Left ventricle myocardium inferior (tissue), 1 donor: ENCODE measurements at regions not wholly inside any gene's neighbourhood (a gene's known extent, or its start where the extent isn't known, plus 50 kb on each side); places are given as distances from the start of the nearest gene placed in this dataset.

ENCODE experiments used
- DNase-seq: peaks from one replicate; pipeline ENCODE4 v3.0.0-alpha.2; 2020
- H3K27ac ChIP-seq: fragments of 200-600 bp; replicated peaks from 2 replicates; pipeline ENCODE4 v1.8.0; 2021
- H3K27me3 ChIP-seq: fragments of 200-600 bp; 2 replicates; pipeline ENCODE4 v1.8.0; 2021; ENCODE audit warnings: low read depth
- H3K36me3 ChIP-seq: fragments of 200-600 bp; 2 replicates; pipeline ENCODE4 v1.8.0; 2021
- H3K4me1 ChIP-seq: fragments of 200-600 bp; 2 replicates; pipeline ENCODE4 v1.8.0; 2021
- H3K4me3 ChIP-seq: fragments of 200-600 bp; 2 replicates; pipeline ENCODE4 v1.8.0; 2021; ENCODE audit warnings: mild to moderate bottlenecking, moderate library complexity
- H3K9me3 ChIP-seq: fragments of 200-600 bp; replicated peaks from 2 replicates; pipeline ENCODE4 v1.8.0; 2021
- intact Hi-C: fragments of 100-400 bp; cut with micrococcal nuclease; formaldehyde crosslinking; loops from one replicate; pipeline ENCODE4 v1.11.0; 2022
- TF ChIP-seq, protein P1 (sequence below): fragments of 200-600 bp; IDR thresholded peaks from 2 replicates; pipeline ENCODE4 v1.8.0; 2021; ENCODE audit warnings: antibody characterized with exemption, mild to moderate bottlenecking, borderline replicate concordance
- donor health status: DM: no; HTN: yes; CAD: no; lungs with severe emphysema.

DNA sequence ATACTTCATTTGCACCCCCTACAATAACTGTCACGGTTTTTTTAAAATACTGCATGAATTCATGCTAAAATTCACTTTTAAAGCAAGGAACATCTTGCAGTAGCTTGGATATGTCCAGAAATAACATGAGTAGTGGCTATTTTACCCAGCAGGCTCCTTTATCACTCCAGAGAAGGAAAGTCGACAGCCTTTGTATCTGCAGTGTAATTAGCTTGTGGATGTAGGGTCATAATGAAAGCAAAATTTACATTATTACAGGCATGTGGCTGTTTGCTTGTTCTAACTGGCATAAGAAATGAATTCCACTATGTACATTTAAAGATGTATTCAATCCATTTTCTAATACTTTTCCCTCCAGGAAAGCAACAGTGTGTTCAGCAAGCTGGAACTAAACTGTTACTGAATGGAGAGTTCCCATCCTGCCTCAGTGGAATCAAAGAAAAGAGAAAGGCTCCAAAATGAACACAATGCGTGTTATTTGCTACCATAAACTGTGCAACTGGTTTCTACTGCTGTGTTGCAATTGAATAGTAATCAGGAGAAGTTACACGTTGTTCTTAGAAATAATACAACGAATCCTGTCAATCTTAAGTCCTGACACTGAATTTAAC lies 321.2 kb upstream of the VRK2 start:
- no peak for DNase-seq
- H3K4me1 ChIP-seq = peaks cover 4% of the 10 kb centered on the region
- no peak overlapping the region for H3K27ac ChIP-seq
- H3K36me3 ChIP-seq = no peaks in the 10 kb centered on the region
- intact Hi-C loops = no loop called here
- H3K4me3 ChIP-seq = no peak overlapping the region
- no peaks in the 10 kb centered on the region for H3K9me3 ChIP-seq
- TF ChIP-seq, protein P1, sequence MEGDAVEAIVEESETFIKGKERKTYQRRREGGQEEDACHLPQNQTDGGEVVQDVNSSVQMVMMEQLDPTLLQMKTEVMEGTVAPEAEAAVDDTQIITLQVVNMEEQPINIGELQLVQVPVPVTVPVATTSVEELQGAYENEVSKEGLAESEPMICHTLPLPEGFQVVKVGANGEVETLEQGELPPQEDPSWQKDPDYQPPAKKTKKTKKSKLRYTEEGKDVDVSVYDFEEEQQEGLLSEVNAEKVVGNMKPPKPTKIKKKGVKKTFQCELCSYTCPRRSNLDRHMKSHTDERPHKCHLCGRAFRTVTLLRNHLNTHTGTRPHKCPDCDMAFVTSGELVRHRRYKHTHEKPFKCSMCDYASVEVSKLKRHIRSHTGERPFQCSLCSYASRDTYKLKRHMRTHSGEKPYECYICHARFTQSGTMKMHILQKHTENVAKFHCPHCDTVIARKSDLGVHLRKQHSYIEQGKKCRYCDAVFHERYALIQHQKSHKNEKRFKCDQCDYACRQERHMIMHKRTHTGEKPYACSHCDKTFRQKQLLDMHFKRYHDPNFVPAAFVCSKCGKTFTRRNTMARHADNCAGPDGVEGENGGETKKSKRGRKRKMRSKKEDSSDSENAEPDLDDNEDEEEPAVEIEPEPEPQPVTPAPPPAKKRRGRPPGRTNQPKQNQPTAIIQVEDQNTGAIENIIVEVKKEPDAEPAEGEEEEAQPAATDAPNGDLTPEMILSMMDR = no peak
- H3K27me3 ChIP-seq = no peaks in the 10 kb centered on the region

DNA sequence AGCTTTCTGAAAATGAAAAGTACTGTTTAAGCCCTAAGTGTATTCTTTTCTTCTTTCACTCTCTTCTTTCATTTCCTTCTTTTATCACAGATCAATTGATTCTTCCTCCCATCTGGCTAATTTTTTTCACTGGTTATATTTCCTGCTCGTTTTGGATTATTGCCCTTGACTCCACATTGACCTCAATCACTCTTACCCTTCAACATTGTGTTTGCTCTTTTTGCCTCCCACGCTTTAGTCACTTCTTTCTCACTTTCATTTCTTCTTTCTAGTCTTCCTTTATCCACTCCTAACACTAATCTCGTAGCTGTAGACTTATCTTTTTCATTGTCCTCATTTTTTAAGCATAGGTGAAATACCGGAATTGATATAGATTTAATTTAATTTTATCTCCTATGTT lies 320.3 kb upstream of the VRK2 start:
- H3K4me1 ChIP-seq = no peaks in the 10 kb centered on the region
- H3K4me3 ChIP-seq = no peak overlapping the region
- H3K36me3 ChIP-seq = no peaks in the 10 kb centered on the region
- no peaks in the 10 kb centered on the region for H3K27me3 ChIP-seq
- no peak overlapping the region for H3K27ac ChIP-seq
- intact Hi-C loops = no loop called here
- peaks cover 4% of the 10 kb centered on the region for H3K9me3 ChIP-seq
- DNase-seq = no peak
- TF ChIP-seq, protein P1 = no peak

DNA sequence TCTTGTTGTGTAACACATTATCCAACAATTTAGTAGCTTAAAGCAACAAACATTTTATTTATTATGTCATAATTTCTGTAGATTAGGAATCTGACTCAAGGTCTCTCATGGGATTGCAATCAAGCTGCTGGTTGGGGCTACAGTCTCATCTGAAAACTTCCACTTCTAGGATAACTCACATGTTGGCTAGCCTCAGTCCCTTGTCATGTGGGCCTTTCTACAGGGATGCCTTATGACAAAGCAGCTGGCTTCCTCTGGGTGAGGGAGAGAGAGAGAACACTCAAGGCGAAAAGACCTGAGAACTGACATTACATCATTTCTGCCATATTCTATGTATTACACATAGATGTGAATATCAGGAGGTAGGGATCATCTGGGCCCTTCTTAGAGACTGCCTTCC lies 317.9 kb upstream of the VRK2 start:
- Histone ChIP-seq H3K4me3 (no peak overlapping the region), H3K27ac (no peak overlapping the region), H3K27me3 (no peaks in the 10 kb centered on the region), H3K4me1 (no peaks in the 10 kb centered on the region), H3K36me3 (no peaks in the 10 kb centered on the region), H3K9me3 (peaks cover 4% of the 10 kb centered on the region)
- no peak for DNase-seq
- intact Hi-C loops = no loop called here
- TF ChIP-seq, protein P1 = no peak

DNA sequence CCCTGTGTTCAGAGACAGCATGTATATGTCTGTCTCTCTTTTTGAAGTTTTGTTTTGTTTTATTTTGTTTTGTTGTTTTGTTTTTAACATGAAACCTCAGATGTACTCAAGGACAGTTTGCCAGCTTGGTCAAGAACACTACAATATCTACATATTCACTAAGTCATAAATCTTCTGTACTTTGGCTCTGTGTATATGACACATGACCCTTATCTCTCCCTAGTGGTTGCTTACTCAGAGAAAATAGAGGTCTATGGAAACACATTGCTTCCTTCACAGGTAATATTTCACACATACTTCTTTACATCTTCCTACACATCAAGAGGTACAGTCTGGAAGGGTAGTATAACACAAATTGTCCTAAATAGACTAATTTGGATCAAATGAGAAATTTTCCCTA lies 312.6 kb upstream of the VRK2 start:
- H3K27me3 ChIP-seq = no peaks in the 10 kb centered on the region
- H3K27ac ChIP-seq = no peak overlapping the region
- intact Hi-C loops = no loop called here
- no peak overlapping the region for H3K4me3 ChIP-seq
- peaks cover 4% of the 10 kb centered on the region for H3K9me3 ChIP-seq
- no peaks in the 10 kb centered on the region for H3K4me1 ChIP-seq
- no peaks in the 10 kb centered on the region for H3K36me3 ChIP-seq
- DNase-seq = no peak
- TF ChIP-seq, protein P1 = no peak

DNA sequence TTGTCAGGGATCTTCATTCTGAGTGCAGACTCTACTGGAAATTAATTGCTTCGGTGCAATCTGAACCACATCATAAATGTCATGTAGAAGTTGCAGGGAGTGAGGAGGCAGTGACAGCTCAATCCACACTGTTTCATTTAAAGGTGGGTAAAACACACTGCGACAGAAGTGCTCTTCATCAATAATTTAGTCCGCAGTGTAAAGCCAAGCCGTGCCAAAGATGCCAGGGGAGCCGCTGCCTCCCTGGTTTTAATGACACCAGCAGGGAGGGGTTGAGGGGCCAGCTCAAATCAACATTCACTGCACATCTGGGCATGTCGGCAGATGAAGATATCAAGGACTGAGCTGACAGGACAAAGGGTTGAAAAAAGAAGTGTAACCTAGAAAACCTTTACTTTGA lies 305.7 kb upstream of the VRK2 start:
- Histone ChIP-seq H3K9me3 (no peaks in the 10 kb centered on the region), H3K4me3 (no peak overlapping the region), H3K36me3 (no peaks in the 10 kb centered on the region), H3K4me1 (no peaks in the 10 kb centered on the region), H3K27ac (no peak overlapping the region), H3K27me3 (no peaks in the 10 kb centered on the region)
- TF ChIP-seq, protein P1 = no peak
- intact Hi-C loops = no loop called here
- no peak for DNase-seq
